CD14-positive monocyte (primary cell): ENCODE measurements at regions not wholly inside any gene's neighbourhood (a gene's known extent, or its start where the extent isn't known, plus 50 kb on each side); places are given as distances from the start of the nearest gene placed in this dataset.

Experiments
- DNase-seq, 3 donors: peaks; one replicate each; pipeline ENCODE4 v3.0.0-alpha.2; 2011 to 2022
- H2AFZ ChIP-seq: 2 replicates; pipeline ENCODE4 v1.6.0; 2012; ENCODE audit warnings: mild to moderate bottlenecking, low read depth, low read length, inconsistent platforms; ENCODE audit not compliant: insufficient read depth, poor library complexity, severe bottlenecking
- H3K27ac ChIP-seq, 2 donors: 1 replicate in 1 of 2; 2 replicates in 1 of 2; pipeline ENCODE4 v1.5.1; 2012 to 2013; ENCODE audit warnings: low read length in 2 of 2, control low read depth in 1 of 2, inconsistent platforms in 1 of 2, low read depth in 1 of 2, mild to moderate bottlenecking in 1 of 2
- H3K27me3 ChIP-seq, 2 donors: one replicate each; pipeline versions ENCODE4 v1.6.0 to v1.6.1; 2011 to 2013; ENCODE audit warnings: low read length in 2 of 2; ENCODE audit not compliant: control insufficient read depth in 2 of 2, insufficient read depth in 2 of 2
- H3K36me3 ChIP-seq, 2 donors: replicated peaks in 1 of 2; 1 replicate in 1 of 2; 2 replicates in 1 of 2; pipeline versions ENCODE4 v1.5.1 to v1.6.1; 2012 to 2013; ENCODE audit warnings: low read length in 2 of 2, control low read depth in 1 of 2, inconsistent platforms in 1 of 2, mild to moderate bottlenecking in 1 of 2; ENCODE audit not compliant: insufficient read depth in 2 of 2, control insufficient read depth in 1 of 2
- H3K4me1 ChIP-seq, 2 donors: 1 replicate in 1 of 2; 2 replicates in 1 of 2; pipeline versions ENCODE4 v1.5.1 to v1.6.1; 2012 to 2013; ENCODE audit warnings: low read length in 2 of 2, control low read depth in 1 of 2, inconsistent platforms in 1 of 2, mild to moderate bottlenecking in 1 of 2, moderate library complexity in 1 of 2; ENCODE audit not compliant: insufficient read depth in 2 of 2, control insufficient read depth in 1 of 2
- H3K4me2 ChIP-seq: replicated peaks from 2 replicates; pipeline ENCODE3; 2012; ENCODE audit warnings: low read length, moderate library complexity, mild to moderate bottlenecking; ENCODE audit not compliant: poor library complexity, severe bottlenecking; ENCODE audit errors: extremely low read depth
- H3K4me3 ChIP-seq, 3 experiments: fragments of 200-600 bp in 1 of 3; sonication (generic) in 1 of 3; replicated peaks in 1 of 3; 1 replicate in 2 of 3; 2 replicates in 1 of 3; pipeline ENCODE4 v1.5.1; 2011 to 2013; ENCODE audit warnings: low read length in 3 of 3, mild to moderate bottlenecking in 3 of 3, control low read depth in 2 of 3, low read depth in 2 of 3, inconsistent platforms in 1 of 3, moderate library complexity in 1 of 3
- H3K79me2 ChIP-seq: 2 replicates; pipeline ENCODE4 v1.6.0; 2012; ENCODE audit warnings: mild to moderate bottlenecking, control low read depth, inconsistent platforms, low read length, moderate library complexity; ENCODE audit not compliant: insufficient read depth
- H3K9ac ChIP-seq: 2 replicates; pipeline ENCODE4 v1.6.0; 2017; ENCODE audit warnings: low read length, mild to moderate bottlenecking; ENCODE audit not compliant: insufficient read depth, poor library complexity, severe bottlenecking
- H3K9me3 ChIP-seq, 2 donors: replicated peaks in 1 of 2; 1 replicate in 1 of 2; 2 replicates in 1 of 2; pipeline versions ENCODE4 v1.5.1 to v1.6.1; 2012 to 2013; ENCODE audit warnings: low read length in 2 of 2, control low read depth in 1 of 2; ENCODE audit not compliant: control insufficient read depth in 1 of 2, insufficient read depth in 1 of 2
- H4K20me1 ChIP-seq: 2 replicates; pipeline ENCODE4 v1.6.0; 2012; ENCODE audit warnings: mild to moderate bottlenecking, low read length, control low read depth, moderate library complexity; ENCODE audit not compliant: insufficient read depth
- H3K27ac Mint-ChIP-seq, 7 donors: one replicate each; pipeline ENCODE4 v1.8.0; 2020; ENCODE audit warnings: mild to moderate bottlenecking in 7 of 7, mixed read lengths in 7 of 7, moderate library complexity in 6 of 7, inconsistent platforms in 2 of 7
- H3K27me3 Mint-ChIP-seq, 3 donors: one replicate each; pipeline ENCODE4 v1.8.0; 2021 to 2022; ENCODE audit warnings: low read depth in 3 of 3, mild to moderate bottlenecking in 3 of 3, mixed read lengths in 3 of 3, moderate library complexity in 3 of 3, inconsistent platforms in 1 of 3
- H3K36me3 Mint-ChIP-seq, 2 donors: one replicate each; pipeline ENCODE4 v1.8.0; 2020; ENCODE audit warnings: mixed read lengths in 2 of 2, inconsistent platforms in 1 of 2, mild to moderate bottlenecking in 1 of 2
- H3K4me1 Mint-ChIP-seq: one replicate; pipeline ENCODE4 v1.8.0; 2020; ENCODE audit warnings: mild to moderate bottlenecking, mixed read lengths
- H3K4me3 Mint-ChIP-seq, 2 donors: one replicate each; pipeline ENCODE4 v1.8.0; 2020; ENCODE audit warnings: mild to moderate bottlenecking in 2 of 2, mixed read lengths in 2 of 2, moderate library complexity in 1 of 2
- H3K9me3 Mint-ChIP-seq, 7 donors: one replicate each; pipeline ENCODE4 v1.8.0; 2020 to 2022; ENCODE audit warnings: mixed read lengths in 7 of 7, mild to moderate bottlenecking in 6 of 7, moderate library complexity in 6 of 7, inconsistent platforms in 2 of 7
- WGBS: methylation state at CpG from one replicate; pipeline ENCODE4 v1.1.5; 2013; ENCODE audit warnings: missing lambda C conversion rate; ENCODE audit not compliant: insufficient coverage; 5-methylcytosine and 5-hydroxymethylcytosine counted together
- intact Hi-C, 2 donors: fragments of 100-400 bp; cut with micrococcal nuclease; formaldehyde crosslinking; loops; one replicate each; pipeline versions ENCODE4 v1.15.0 to v1.15.1; 2023
- TF ChIP-seq, protein P1 (sequence below): fragments of 200-600 bp; IDR thresholded peaks from one replicate; pipeline ENCODE4 v1.8.0; 2022; ENCODE audit warnings: antibody characterized with exemption, mild to moderate bottlenecking

DNA sequence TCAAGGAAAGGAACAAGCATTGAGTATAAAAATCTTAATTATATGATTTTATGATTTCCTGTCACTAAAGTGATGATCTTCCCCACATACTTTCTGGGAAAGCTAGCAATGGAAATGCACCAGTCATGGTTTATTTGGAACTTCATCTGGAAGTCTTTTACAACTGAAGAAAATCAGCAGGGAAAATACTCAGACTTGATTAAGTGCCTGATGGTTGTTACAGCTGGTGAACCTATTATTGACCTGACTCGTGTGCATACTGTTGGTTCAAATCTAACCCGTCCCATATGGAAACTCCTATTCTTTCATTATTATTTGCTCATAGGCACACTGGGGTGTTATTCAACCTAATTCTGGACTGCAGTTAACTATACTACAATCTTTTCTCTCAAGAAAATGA lies 701.8 kb upstream of the CCDC54 start:
- WGBS = 83% methylated on average over 2 of the region's 2 CpGs
- intact Hi-C loops = no loop called here
- Histone ChIP-seq H3K4me3 (no peak overlapping the region), H3K9ac (no peak overlapping the region), H2AFZ (no peak overlapping the region), H3K27me3 (no peaks in the 10 kb centered on the region), H3K9me3 (no peaks in the 10 kb centered on the region), H3K4me2 (no peak overlapping the region), H3K36me3 (no peaks in the 10 kb centered on the region), H3K79me2 (no peaks in the 10 kb centered on the region), H3K4me1 (no peaks in the 10 kb centered on the region), H3K27ac (no peak overlapping the region), H4K20me1 (no peaks in the 10 kb centered on the region)
- Mint-ChIP-seq H3K27ac (no peak overlapping the region), H3K4me3 (no peak overlapping the region), H3K27me3 (peaks cover 0 to 2% (median 2%) of the 10 kb centered on the region in 3 donors), H3K4me1 (no peaks in the 10 kb centered on the region), H3K36me3 (no peaks in the 10 kb centered on the region), H3K9me3 (peaks cover 0 to 8% (median 3%) of the 10 kb centered on the region in 7 donors)
- no peak for DNase-seq
- TF ChIP-seq, protein P1, sequence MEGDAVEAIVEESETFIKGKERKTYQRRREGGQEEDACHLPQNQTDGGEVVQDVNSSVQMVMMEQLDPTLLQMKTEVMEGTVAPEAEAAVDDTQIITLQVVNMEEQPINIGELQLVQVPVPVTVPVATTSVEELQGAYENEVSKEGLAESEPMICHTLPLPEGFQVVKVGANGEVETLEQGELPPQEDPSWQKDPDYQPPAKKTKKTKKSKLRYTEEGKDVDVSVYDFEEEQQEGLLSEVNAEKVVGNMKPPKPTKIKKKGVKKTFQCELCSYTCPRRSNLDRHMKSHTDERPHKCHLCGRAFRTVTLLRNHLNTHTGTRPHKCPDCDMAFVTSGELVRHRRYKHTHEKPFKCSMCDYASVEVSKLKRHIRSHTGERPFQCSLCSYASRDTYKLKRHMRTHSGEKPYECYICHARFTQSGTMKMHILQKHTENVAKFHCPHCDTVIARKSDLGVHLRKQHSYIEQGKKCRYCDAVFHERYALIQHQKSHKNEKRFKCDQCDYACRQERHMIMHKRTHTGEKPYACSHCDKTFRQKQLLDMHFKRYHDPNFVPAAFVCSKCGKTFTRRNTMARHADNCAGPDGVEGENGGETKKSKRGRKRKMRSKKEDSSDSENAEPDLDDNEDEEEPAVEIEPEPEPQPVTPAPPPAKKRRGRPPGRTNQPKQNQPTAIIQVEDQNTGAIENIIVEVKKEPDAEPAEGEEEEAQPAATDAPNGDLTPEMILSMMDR = no peak

DNA sequence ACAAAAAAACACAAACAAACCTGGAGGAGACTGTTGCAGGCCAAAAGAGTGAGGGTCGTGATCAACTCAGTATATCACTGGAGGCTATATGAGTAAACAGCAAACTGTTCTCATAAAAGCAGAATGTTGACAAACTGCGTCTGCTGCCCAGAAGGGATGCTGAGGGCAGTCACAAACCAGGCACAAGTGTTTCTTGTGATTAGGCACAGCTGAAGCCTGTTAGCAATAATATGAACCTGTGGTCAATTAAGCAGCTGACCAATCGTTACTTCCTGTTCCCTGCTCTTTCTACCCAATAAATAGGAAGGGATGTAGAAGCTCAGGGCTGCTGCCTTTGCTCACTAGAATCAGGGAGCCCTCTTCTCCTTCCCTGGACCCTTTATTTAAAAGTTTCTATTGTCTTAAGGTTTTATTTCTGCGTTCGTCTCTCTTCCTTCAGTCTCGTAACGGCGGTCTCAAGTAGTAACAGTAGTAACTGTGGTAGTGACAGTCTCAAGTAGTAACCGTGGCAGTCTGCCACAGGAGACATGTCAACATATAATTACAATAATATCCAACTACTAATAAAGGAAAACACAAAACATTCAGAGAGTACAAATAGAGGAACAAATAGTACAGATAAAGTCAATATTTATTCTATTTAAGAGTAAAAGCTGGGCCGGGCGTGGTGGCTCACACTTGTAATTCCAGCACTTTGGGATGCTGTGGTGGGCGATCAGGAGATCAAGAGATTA lies 698.4 kb upstream of the CCDC54 start:
- TF ChIP-seq, protein P1 = no peak
- Histone ChIP-seq H3K4me2 (no peak overlapping the region), H3K36me3 (no peaks in the 10 kb centered on the region), H3K9me3 (peaks cover 0 to 3% of the 10 kb centered on the region in 2 donors), H4K20me1 (no peaks in the 10 kb centered on the region), H3K27ac (no peak overlapping the region), H2AFZ (no peak overlapping the region), H3K9ac (no peak overlapping the region), H3K79me2 (no peaks in the 10 kb centered on the region), H3K4me1 (no peaks in the 10 kb centered on the region), H3K27me3 (no peaks in the 10 kb centered on the region), H3K4me3 (no peak overlapping the region)
- WGBS = 83% methylated on average over 2 of the region's 12 CpGs
- intact Hi-C loops = no loop called here
- DNase-seq = no peak
- Mint-ChIP-seq H3K9me3 (peaks cover 0 to 8% (median 3%) of the 10 kb centered on the region in 7 donors), H3K4me1 (no peaks in the 10 kb centered on the region), H3K4me3 (no peak overlapping the region), H3K36me3 (no peaks in the 10 kb centered on the region), H3K27me3 (peaks cover 0 to 2% (median 2%) of the 10 kb centered on the region in 3 donors), H3K27ac (no peak overlapping the region)
